Stimulated activated CD4-positive, alpha-beta T cell treated with anti-CD3 and anti-CD28 coated beads, Interleukin-4, amount 100 ng/mL, for 48 hours (primary cell): ENCODE measurements at regions not wholly inside any gene's neighbourhood (a gene's known extent, or its start where the extent isn't known, plus 50 kb on each side); places are given as distances from the start of the nearest gene placed in this dataset.
"Not testable (repeated sequence)": the region's sequence is repeated elsewhere in the genome, so short reads cannot be mapped to it uniquely, and the experiment has no call there.

Source experiments
- DNase-seq, 2 donors: peaks; one replicate each; pipeline ENCODE4 v3.0.0-alpha.2; 2020; ENCODE audit warnings: low read depth in 2 of 2

GRCh38 chr6:120805276-120805675, 529.0 kb downstream of the TBC1D32 start:
- DNase-seq: no peak

GRCh38 chr6:120804612-120805011, 529.7 kb downstream of the TBC1D32 start:
- DNase-seq: no peak

DNA sequence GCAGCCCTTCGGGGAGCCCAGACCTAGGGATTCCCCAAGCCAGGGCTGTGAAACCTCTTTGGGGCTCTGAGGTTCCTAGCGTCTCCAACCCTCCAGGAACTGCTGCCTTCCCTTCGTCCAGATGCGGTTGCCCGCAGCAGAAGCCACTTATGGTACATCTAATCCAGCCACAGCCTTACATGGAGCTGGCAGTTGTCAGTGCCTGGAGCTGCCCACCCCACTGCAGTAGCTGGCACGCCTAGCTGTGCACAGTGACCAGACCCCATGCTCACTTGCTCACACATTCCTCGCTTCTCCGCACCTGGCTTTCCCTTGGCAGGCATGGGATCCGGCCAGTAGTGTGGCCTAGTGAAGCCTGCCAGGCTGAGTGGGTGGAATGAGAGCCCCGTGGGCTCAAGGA, 547.6 kb downstream of the TBC1D32 start:
- no peak for DNase-seq

DNA sequence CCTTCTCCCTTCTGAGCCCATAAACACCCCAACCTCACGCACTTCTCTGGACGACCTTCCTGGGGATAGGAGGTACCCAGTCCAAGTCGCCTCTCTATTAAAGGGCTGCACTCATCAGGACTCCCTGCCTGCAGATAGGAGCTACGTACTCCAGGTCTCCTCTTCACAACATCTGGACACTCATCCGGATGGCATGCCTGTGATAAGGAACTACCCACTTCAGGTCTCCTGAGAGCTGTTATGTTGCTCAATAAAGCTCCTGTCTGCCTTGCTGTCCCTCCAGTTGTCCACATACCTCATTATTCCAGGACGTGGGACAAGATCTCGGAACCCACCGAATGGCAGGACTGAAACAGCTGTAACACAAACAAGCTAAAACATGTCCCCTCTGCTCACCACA, 548.0 kb downstream of the TBC1D32 start:
- DNase-seq: no peak

DNA sequence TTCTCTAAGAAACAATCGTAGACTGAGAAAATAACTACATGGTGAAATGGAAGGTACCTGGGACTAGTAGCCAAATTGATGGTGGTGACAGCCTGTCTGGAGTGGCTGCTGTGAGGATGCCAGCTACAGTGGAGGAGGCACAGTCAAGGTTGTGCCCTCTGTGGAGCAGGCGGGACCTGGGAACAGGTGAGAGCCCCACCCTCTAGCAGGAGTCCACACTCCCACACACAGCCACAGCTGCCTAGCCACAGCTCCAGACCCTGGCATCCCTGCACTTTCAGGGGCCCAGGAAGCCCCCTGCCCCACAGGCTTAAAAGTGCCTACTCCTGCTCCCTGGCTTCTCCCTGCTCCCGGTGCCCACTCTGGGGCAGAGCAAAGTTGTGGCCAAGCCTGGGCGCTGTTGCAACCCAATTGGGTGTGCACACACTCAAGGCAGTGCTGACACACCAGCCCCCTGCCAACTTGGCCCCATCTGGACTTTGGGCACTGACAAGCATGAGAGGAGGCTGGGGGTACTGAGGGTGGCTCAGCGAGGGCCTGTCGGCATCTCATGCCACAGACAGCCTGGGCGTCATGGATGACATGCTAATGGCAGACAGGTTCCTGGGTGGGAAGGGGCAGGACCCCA, 548.7 kb downstream of the TBC1D32 start:
- no peak for DNase-seq

DNA sequence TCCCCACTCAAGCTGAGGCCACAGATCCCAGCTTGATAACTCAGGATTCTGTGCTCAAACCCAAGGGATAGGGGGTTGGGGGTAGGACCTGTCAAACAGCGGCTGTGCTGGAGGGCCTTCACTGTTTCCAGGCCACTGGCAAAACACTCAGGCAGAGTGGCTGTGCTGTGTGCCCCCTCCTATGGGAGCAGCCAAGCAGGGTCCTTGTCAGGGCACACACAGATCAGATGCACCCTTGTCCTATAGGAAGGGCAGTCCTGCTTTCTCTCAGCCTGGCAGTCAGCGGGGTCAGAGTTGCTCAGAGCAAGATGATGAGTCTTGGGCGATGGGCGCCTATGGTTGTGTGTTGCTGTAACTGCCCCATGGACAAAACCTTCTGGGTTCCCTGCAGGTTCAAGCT, 554.8 kb downstream of the TBC1D32 start:
- DNase-seq: no peak

DNA sequence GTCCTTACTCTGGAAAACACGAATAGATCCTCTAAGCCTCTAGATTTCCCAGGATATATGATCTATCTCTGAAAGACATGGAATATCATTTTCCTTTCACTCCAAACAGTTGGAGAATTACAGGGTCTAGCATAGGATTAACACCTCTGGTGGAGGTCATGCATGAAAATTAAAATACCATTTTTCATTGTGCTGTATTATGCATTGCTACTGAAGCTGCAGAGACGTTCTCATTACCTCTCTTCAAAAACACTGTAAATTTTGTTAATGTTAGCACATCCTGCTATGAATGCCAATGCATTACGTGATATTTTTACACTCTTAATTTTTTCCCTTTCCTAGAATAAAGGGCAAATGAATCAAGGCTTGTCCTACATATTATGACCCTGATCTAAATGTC, 558.6 kb downstream of the TBC1D32 start:
- no peak for DNase-seq

GRCh38 chr6:120774275-120774674, 560.0 kb downstream of the TBC1D32 start:
- DNase-seq: no peak

DNA sequence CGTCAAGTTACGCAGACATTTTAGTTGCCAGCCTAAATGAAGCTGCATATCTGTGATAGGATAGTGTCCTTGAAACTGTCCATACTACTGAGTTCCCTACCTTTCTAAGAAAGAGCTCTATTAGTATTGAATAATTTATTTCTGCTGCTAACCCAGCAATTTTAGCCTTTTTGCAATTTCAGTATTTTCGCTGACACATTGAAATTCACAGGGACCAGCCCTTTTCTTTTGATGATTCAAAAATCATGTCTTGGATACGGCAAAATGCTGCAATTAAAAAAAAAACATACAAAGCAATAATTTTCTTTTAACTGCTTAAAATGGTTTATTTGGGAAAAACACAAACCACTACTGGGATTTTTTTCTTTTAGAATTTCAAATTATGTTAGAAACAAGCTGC, 563.3 kb downstream of the TBC1D32 start:
- no peak for DNase-seq

DNA sequence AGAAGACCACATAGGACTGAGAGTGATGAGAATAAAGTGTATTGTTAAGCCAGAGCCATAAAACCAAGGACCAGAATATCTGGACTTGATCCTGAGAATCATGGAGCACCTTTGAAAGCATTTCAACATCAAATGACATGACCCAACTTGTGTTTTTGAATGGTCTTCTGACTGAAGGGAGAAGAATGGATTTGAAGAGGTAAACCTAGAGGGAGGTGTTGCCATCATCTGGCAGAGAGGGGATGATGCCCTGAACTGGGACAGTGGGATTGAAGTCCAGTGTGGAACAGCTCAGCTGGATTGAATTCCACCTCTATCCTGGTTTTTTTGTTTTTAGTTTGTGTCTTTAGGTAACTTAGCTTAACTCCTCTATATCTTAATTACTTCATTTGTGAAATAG, 570.0 kb downstream of the TBC1D32 start:
- no peak for DNase-seq

- DNase-seq: no peak
Measured at GRCh38 chr6:120759570-120759969, 574.7 kb downstream of the TBC1D32 start.

DNA sequence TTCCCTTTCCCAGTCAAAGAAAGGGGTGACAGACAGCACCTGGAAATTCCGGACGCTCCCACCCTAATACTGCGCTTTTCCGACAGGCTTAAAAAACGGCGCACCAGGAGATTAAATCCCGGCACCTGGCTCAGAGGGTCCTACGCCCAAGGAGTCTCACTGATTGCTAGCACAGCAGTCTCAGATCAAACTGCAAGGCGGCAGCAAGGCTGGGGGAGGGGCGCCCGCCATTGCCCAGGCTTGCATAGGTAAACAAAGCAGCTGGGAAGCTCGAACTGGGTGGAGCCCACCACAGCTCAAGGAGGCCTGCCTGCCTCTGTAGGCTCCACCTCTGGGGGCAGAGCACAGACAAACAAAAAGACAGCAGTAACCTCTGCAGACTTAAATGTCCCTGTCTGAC, 585.7 kb downstream of the TBC1D32 start:
- DNase-seq: not testable (repeated sequence)

GRCh38 chr6:120736740-120737139, 597.5 kb downstream of the TBC1D32 start:
- no peak for DNase-seq

- DNase-seq: no peak
Measured at GRCh38 chr6:120735641-120736040, 598.6 kb downstream of the TBC1D32 start.

- DNase-seq: no peak
Measured at GRCh38 chr6:120711255-120711654, 623.0 kb downstream of the TBC1D32 start.

DNA sequence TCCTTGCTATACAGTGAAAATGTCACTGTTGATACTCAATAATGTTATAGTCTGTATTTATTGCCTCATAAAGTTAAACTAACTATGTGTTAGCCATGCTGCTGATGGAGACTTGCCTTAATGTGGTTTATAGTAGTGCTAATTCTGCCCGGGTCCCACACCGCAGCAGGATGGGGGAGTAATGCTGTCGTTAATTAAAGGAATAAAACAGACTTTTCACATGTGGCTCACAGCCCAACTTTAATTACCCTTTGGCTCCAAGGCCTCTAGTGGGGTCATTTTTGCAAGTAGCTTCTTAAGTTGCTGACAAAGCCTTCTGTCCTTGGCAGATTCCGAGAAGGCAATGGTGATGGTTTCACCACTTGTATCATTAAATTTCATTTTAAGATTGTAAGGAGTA, 634.3 kb downstream of the TBC1D32 start:
- DNase-seq: no peak

DNA sequence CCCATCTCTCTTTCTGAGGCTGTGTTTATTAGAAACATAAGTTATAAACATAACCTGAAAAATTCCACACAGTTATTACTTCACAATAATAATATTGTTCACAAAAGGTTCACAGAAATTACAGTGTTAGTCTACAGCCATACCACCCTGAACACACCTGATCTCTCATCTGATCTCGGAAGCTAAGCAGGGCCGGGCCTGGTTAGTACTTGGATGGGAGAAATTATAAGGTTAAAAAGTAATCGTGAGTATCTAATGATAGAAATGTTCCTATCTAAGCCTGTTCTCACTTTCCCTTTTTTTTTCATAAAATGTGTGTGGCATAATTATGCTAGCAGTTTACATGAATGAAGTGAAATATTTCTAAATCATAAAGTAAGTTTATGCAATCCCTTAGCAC, 647.8 kb downstream of the TBC1D32 start:
- no peak for DNase-seq

- DNase-seq: no peak
Measured at GRCh38 chr6:120682145-120682544, 652.1 kb downstream of the TBC1D32 start.

GRCh38 chr6:120681204-120681603, 653.1 kb downstream of the TBC1D32 start:
- DNase-seq: no peak

DNA sequence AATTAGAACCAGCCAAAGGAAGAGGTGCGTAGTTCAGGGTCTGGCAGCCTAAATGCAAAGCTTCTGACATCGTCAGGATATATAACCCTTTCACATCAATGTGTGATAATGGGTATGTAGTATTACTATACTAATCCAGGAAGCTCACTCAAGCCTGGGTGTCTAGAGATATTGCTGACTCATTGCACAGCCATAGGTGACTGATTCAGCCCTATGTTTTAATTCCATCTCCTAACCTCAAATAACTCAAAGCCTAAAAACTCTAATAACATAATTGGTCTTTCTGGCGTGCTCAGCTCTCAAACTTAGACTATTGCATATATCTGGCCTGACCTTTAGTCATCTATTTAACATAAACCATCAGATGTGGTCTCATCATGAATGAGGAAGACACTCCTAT, 658.4 kb downstream of the TBC1D32 start:
- no peak for DNase-seq

GRCh38 chr6:120671519-120671918, 662.8 kb downstream of the TBC1D32 start:
- DNase-seq: no peak

DNA sequence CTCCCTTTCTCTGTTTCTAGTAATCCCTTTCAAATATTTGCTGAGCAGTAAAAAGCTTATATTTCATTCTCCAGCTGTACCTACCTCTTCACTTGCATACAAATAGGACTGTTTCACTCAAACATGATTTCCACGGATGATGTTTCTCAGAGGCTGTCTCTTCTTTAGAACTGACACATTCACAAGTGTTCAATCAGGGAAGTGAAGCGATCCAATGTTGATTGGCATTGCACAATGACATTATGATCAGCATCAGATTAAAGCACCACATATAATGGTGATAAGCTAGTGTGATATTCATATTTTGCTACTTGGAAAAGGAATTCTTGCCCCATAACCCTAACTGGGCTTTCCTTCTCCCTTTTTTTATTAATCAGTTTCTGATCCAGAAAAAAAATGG, 681.8 kb downstream of the TBC1D32 start:
- DNase-seq: no peak

DNA sequence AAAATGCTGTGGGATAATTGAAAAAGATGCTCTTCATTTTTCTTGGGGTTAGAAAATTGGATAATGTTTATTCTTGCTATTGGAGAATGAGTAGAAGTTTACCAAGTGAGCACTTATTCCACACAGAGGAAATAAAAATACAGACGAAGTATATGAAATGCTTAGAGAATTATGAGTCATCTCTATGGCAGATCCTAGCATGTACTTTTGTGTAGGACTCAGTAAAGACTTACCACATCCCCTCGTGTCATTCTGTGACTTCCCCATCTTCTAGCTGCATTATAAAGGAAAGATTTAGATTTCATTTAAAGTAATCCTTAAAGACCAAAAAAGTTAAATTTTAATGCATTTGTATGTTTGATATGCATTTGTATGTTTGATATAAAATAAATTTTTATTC, 685.6 kb downstream of the TBC1D32 start:
- no peak for DNase-seq

- DNase-seq: no peak
Measured at GRCh38 chr6:120646101-120646500, 688.2 kb downstream of the TBC1D32 start.
